ENCODE measurements at regions not wholly inside any gene's neighbourhood (a gene's known extent, or its start where the extent isn't known, plus 50 kb on each side); places are given as distances from the start of the nearest gene placed in this dataset.
A peak's percentile ranks its signal among the peaks of the same experiment; 100 is the strongest.

DNA sequence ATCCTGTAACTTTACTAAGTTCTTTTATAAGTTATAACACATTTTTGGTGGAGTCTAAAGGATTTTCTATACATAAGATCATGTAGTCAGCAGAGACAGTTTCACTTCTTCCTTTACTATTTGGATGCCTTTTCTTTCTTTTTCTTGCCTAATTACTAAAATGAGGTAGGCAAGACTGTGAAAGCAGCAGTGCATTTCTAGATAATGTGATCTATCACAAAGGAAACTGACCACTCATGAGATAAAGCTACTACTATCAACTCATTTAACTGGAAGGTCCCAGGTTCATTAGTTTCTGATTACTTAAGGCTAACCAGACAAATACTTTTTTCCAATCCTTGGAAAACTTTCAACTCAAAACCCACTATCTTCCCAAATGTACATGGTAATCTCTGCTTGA is 196.2 kb upstream of the E2F8 start (continued):
- TF ChIP-seq, protein P1, sequence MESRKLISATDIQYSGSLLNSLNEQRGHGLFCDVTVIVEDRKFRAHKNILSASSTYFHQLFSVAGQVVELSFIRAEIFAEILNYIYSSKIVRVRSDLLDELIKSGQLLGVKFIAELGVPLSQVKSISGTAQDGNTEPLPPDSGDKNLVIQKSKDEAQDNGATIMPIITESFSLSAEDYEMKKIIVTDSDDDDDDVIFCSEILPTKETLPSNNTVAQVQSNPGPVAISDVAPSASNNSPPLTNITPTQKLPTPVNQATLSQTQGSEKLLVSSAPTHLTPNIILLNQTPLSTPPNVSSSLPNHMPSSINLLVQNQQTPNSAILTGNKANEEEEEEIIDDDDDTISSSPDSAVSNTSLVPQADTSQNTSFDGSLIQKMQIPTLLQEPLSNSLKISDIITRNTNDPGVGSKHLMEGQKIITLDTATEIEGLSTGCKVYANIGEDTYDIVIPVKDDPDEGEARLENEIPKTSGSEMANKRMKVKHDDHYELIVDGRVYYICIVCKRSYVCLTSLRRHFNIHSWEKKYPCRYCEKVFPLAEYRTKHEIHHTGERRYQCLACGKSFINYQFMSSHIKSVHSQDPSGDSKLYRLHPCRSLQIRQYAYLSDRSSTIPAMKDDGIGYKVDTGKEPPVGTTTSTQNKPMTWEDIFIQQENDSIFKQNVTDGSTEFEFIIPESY (IDR thresholded peaks at IDR 0.05) = no peak
- TF ChIP-seq, protein P2, sequence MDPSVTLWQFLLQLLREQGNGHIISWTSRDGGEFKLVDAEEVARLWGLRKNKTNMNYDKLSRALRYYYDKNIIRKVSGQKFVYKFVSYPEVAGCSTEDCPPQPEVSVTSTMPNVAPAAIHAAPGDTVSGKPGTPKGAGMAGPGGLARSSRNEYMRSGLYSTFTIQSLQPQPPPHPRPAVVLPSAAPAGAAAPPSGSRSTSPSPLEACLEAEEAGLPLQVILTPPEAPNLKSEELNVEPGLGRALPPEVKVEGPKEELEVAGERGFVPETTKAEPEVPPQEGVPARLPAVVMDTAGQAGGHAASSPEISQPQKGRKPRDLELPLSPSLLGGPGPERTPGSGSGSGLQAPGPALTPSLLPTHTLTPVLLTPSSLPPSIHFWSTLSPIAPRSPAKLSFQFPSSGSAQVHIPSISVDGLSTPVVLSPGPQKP (IDR thresholded peaks at IDR 0.05; ENCODE audit: low read depth, low read length) = no peak
- TF ChIP-seq, protein P3, sequence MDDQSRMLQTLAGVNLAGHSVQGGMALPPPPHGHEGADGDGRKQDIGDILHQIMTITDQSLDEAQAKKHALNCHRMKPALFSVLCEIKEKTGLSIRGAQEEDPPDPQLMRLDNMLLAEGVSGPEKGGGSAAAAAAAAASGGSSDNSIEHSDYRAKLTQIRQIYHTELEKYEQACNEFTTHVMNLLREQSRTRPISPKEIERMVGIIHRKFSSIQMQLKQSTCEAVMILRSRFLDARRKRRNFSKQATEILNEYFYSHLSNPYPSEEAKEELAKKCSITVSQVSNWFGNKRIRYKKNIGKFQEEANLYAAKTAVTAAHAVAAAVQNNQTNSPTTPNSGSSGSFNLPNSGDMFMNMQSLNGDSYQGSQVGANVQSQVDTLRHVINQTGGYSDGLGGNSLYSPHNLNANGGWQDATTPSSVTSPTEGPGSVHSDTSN (IDR thresholded peaks at IDR 0.05; ENCODE audit: insufficient replicate concordance, low read depth, low read length) = no peak
- TF ChIP-seq, protein P4, sequence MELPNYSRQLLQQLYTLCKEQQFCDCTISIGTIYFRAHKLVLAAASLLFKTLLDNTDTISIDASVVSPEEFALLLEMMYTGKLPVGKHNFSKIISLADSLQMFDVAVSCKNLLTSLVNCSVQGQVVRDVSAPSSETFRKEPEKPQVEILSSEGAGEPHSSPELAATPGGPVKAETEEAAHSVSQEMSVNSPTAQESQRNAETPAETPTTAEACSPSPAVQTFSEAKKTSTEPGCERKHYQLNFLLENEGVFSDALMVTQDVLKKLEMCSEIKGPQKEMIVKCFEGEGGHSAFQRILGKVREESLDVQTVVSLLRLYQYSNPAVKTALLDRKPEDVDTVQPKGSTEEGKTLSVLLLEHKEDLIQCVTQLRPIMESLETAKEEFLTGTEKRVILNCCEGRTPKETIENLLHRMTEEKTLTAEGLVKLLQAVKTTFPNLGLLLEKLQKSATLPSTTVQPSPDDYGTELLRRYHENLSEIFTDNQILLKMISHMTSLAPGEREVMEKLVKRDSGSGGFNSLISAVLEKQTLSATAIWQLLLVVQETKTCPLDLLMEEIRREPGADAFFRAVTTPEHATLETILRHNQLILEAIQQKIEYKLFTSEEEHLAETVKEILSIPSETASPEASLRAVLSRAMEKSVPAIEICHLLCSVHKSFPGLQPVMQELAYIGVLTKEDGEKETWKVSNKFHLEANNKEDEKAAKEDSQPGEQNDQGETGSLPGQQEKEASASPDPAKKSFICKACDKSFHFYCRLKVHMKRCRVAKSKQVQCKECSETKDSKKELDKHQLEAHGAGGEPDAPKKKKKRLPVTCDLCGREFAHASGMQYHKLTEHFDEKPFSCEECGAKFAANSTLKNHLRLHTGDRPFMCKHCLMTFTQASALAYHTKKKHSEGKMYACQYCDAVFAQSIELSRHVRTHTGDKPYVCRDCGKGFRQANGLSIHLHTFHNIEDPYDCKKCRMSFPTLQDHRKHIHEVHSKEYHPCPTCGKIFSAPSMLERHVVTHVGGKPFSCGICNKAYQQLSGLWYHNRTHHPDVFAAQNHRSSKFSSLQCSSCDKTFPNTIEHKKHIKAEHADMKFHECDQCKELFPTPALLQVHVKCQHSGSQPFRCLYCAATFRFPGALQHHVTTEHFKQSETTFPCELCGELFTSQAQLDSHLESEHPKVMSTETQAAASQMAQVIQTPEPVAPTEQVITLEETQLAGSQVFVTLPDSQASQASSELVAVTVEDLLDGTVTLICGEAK (IDR thresholded peaks at IDR 0.05; ENCODE audit: borderline replicate concordance) = no peak
- TF ChIP-seq, protein P5, sequence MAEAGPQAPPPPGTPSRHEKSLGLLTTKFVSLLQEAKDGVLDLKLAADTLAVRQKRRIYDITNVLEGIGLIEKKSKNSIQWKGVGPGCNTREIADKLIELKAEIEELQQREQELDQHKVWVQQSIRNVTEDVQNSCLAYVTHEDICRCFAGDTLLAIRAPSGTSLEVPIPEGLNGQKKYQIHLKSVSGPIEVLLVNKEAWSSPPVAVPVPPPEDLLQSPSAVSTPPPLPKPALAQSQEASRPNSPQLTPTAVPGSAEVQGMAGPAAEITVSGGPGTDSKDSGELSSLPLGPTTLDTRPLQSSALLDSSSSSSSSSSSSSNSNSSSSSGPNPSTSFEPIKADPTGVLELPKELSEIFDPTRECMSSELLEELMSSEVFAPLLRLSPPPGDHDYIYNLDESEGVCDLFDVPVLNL (IDR thresholded peaks at IDR 0.05; ENCODE audit: low read depth, low read length) = no peak
- TF ChIP-seq MTA3 (IDR thresholded peaks at IDR 0.05; ENCODE audit: borderline replicate concordance, low read length) (no peak), FOS (IDR thresholded peaks at IDR 0.05; ENCODE audit: borderline replicate concordance, extremely low read depth, insufficient read length) (no peak), NFIC (IDR thresholded peaks at IDR 0.05; ENCODE audit: low read depth, low read length) (peak; percentile 31; the same call in 1 of the 2 replicates), DPF2 (IDR thresholded peaks at IDR 0.05) (peak; percentile 76), RUNX3 (IDR thresholded peaks at IDR 0.05; ENCODE audit: low read length) (peak; percentile 9; the same call in 1 of the 2 replicates), ZZZ3 (IDR thresholded peaks at IDR 0.05; ENCODE audit: control insufficient read depth, insufficient read length, low read depth) (no peak), CHD1 (IDR thresholded peaks at IDR 0.05; ENCODE audit: low read depth, low read length) (no peak), POU2F2 (IDR thresholded peaks at IDR 0.05; ENCODE audit: borderline replicate concordance, low read depth, low read length) (no peak), RCOR1 (conservative IDR thresholded peaks at IDR 0.05; ENCODE audit: low read depth, low read length) (no peak)
- TF ChIP-seq, protein P6, sequence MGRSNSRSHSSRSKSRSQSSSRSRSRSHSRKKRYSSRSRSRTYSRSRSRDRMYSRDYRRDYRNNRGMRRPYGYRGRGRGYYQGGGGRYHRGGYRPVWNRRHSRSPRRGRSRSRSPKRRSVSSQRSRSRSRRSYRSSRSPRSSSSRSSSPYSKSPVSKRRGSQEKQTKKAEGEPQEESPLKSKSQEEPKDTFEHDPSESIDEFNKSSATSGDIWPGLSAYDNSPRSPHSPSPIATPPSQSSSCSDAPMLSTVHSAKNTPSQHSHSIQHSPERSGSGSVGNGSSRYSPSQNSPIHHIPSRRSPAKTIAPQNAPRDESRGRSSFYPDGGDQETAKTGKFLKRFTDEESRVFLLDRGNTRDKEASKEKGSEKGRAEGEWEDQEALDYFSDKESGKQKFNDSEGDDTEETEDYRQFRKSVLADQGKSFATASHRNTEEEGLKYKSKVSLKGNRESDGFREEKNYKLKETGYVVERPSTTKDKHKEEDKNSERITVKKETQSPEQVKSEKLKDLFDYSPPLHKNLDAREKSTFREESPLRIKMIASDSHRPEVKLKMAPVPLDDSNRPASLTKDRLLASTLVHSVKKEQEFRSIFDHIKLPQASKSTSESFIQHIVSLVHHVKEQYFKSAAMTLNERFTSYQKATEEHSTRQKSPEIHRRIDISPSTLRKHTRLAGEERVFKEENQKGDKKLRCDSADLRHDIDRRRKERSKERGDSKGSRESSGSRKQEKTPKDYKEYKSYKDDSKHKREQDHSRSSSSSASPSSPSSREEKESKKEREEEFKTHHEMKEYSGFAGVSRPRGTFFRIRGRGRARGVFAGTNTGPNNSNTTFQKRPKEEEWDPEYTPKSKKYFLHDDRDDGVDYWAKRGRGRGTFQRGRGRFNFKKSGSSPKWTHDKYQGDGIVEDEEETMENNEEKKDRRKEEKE (IDR thresholded peaks at IDR 0.05) = no peak
- TF ChIP-seq, protein P7, sequence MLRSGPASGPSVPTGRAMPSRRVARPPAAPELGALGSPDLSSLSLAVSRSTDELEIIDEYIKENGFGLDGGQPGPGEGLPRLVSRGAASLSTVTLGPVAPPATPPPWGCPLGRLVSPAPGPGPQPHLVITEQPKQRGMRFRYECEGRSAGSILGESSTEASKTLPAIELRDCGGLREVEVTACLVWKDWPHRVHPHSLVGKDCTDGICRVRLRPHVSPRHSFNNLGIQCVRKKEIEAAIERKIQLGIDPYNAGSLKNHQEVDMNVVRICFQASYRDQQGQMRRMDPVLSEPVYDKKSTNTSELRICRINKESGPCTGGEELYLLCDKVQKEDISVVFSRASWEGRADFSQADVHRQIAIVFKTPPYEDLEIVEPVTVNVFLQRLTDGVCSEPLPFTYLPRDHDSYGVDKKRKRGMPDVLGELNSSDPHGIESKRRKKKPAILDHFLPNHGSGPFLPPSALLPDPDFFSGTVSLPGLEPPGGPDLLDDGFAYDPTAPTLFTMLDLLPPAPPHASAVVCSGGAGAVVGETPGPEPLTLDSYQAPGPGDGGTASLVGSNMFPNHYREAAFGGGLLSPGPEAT (IDR thresholded peaks at IDR 0.05; ENCODE audit: low read depth) = peak; percentile 72

All from GM12878 (cell line).